Spleen (tissue), 7 donors: ENCODE measurements at regions not wholly inside any gene's neighbourhood (a gene's known extent, or its start where the extent isn't known, plus 50 kb on each side); places are given as distances from the start of the nearest gene placed in this dataset.

Experiments used
- POLR2AphosphoS5 ChIP-seq, 3 donors: sonication (generic); formaldehyde crosslinking; IDR thresholded peaks; one replicate each; pipeline ENCODE4 v1.5.1; 2017; ENCODE audit warnings: antibody characterized with exemption in 3 of 3
- TF ChIP-seq, protein P1 (sequence below), 11 experiments: fragments of 200-600 bp in 7 of 11; fragments of 450-650 bp in 4 of 11; sonication (generic) in 4 of 11; IDR thresholded peaks in 8 of 11; conservative IDR thresholded peaks in 3 of 11; 1 replicate in 7 of 11; 2 replicates in 4 of 11; pipeline versions ENCODE4 v1.4.0 to v1.8.0; 2016 to 2021; ENCODE audit warnings: antibody characterized with exemption in 11 of 11, inconsistent platforms in 4 of 11, mild to moderate bottlenecking in 1 of 11
- donor health status: DM: no; HTN: no; CAD: no; lungs with moderate emphysema.
- donor health status: DM: no; HTN: no; CAD: no.
- donor health status: DM: no; HTN: no; CAD: no.

DNA sequence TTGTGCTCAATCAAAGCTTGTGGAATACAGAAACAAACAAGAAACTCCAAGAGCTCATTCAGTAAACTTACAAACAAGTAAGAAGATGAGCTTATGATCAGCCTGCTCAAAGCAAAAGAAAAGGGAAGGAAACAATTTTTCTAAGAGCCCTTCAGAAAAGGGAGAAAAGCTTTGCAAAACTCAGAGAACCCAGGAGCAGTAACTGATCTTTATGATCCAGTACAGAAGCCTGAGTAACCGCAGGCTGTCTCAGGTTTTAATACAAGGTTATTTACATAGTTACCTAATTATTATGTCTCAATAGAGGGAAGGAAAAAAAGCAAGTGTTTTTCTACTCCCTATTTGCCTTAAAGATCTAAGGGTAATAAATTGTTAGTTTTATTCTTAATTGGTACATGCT lies 226.5 kb downstream of the MAFB start:
- TF ChIP-seq, protein P1, sequence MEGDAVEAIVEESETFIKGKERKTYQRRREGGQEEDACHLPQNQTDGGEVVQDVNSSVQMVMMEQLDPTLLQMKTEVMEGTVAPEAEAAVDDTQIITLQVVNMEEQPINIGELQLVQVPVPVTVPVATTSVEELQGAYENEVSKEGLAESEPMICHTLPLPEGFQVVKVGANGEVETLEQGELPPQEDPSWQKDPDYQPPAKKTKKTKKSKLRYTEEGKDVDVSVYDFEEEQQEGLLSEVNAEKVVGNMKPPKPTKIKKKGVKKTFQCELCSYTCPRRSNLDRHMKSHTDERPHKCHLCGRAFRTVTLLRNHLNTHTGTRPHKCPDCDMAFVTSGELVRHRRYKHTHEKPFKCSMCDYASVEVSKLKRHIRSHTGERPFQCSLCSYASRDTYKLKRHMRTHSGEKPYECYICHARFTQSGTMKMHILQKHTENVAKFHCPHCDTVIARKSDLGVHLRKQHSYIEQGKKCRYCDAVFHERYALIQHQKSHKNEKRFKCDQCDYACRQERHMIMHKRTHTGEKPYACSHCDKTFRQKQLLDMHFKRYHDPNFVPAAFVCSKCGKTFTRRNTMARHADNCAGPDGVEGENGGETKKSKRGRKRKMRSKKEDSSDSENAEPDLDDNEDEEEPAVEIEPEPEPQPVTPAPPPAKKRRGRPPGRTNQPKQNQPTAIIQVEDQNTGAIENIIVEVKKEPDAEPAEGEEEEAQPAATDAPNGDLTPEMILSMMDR (IDR thresholded peaks at IDR 0.05 in 8 of 11, conservative IDR thresholded peaks at IDR 0.05 in 3 of 11), result no peak
- no peak for TF ChIP-seq POLR2AphosphoS5 (IDR thresholded peaks at IDR 0.05)
